BLaER1 treated with 17β-estradiol and CSF1 and Interleukin-3, amounts not matched to agents 10 nM and 100 nM (cell line): ENCODE measurements at regions not wholly inside any gene's neighbourhood (a gene's known extent, or its start where the extent isn't known, plus 50 kb on each side); places are given as distances from the start of the nearest gene placed in this dataset.

Experiments used
- H3K27ac ChIP-seq, 11 experiments: shearing (Covaris generic); formaldehyde crosslinking; 2 replicates each; pipeline ENCODE4 v1.8.1; 2022
- H3K27me3 ChIP-seq, 11 experiments: shearing (Covaris generic); formaldehyde crosslinking; 2 replicates each; pipeline ENCODE4 v1.8.1; 2022
- H3K36me3 ChIP-seq, 11 experiments: shearing (Covaris generic); formaldehyde crosslinking; 2 replicates each; pipeline ENCODE4 v1.8.1; 2022
- H3K4me1 ChIP-seq, 10 experiments: shearing (Covaris generic); formaldehyde crosslinking; 2 replicates each; pipeline ENCODE4 v1.8.1; 2022
- H3K4me2 ChIP-seq, 11 experiments: shearing (Covaris generic); formaldehyde crosslinking; 2 replicates each; pipeline ENCODE4 v1.8.1; 2022
- H3K4me3 ChIP-seq, 10 experiments: shearing (Covaris generic); formaldehyde crosslinking; 2 replicates each; pipeline ENCODE4 v1.8.1; 2022
- H3K9ac ChIP-seq, 11 experiments: shearing (Covaris generic); formaldehyde crosslinking; 2 replicates each; pipeline ENCODE4 v1.8.1; 2022
- H3K9me3 ChIP-seq, 11 experiments: shearing (Covaris generic); formaldehyde crosslinking; replicated peaks in 1 of 11; 2 replicates each; pipeline ENCODE4 v1.8.1; 2022
- H4K20me1 ChIP-seq, 11 experiments: shearing (Covaris generic); formaldehyde crosslinking; 2 replicates each; pipeline ENCODE4 v1.8.1; 2022
- Cebpa-rat ChIP-seq, 11 experiments: shearing (Covaris generic); IDR thresholded peaks; 2 replicates each; pipeline ENCODE4 v1.8.1; 2022

GRCh38 chr6:25224242-25224641 is 54.9 kb upstream of the CARMIL1 start:
- Histone ChIP-seq H3K36me3 (no peaks in the 10 kb centered on the region), H4K20me1 (no peaks in the 10 kb centered on the region), H3K27me3 (no peaks in the 10 kb centered on the region), H3K27ac (no peak overlapping the region), H3K4me3 (no peak overlapping the region), H3K9me3 (no peaks in the 10 kb centered on the region), H3K4me1 (peaks cover 0 to 15% (median 6%) of the 10 kb centered on the region in 10 experiments; a peak in 7 of 20 replicates), H3K4me2 (peak overlapping the region in 1 of 11 experiments; percentile 47; a peak in 1 of 22 replicates), H3K9ac (no peak overlapping the region)
- no peak for TF ChIP-seq Cebpa-rat (IDR thresholded peaks at IDR 0.05)

- H4K20me1 ChIP-seq = no peaks in the 10 kb centered on the region
- peaks cover 0 to 9% (median 3%) of the 10 kb centered on the region in 10 experiments; a peak in 6 of 20 replicates for H3K4me1 ChIP-seq
- no peak for TF ChIP-seq Cebpa-rat (IDR thresholded peaks at IDR 0.05)
Measured at GRCh38 chr6:25227854-25228253, 51.3 kb upstream of the CARMIL1 start.

More at GRCh38 chr6:25227854-25228253, 51.3 kb upstream of the CARMIL1 start:
- Histone ChIP-seq H3K36me3 (no peaks in the 10 kb centered on the region), H3K9ac (no peak overlapping the region), H3K27ac (no peak overlapping the region), H3K27me3 (no peaks in the 10 kb centered on the region), H3K4me2 (no peak overlapping the region), H3K9me3 (no peaks in the 10 kb centered on the region), H3K4me3 (no peak overlapping the region)
